A549 (cell line): ENCODE measurements at regions not wholly inside any gene's neighbourhood (a gene's known extent, or its start where the extent isn't known, plus 50 kb on each side); places are given as distances from the start of the nearest gene placed in this dataset.

ENCODE experiments used
- E2F6 ChIP-seq: IDR thresholded peaks from 2 replicates; pipeline ENCODE4 v1.6.1; 2012; ENCODE audit warnings: low read depth, borderline replicate concordance
- EHMT2 ChIP-seq: fragments of 200-600 bp; sonication (generic); IDR thresholded peaks from 2 replicates; pipeline ENCODE4 v1.6.1; 2016; ENCODE audit warnings: antibody characterized with exemption, low read depth, mild to moderate bottlenecking, moderate library complexity
- EP300 ChIP-seq, 2 experiments: fragments of >200 bp; sonication (Bioruptor Twin); formaldehyde crosslinking; IDR thresholded peaks; 2 replicates in 1 of 2; 3 replicates in 1 of 2; pipeline ENCODE4 v1.6.1; 2016 to 2017
- MYC ChIP-seq: IDR thresholded peaks from 2 replicates; pipeline ENCODE4 v1.6.1; 2012; ENCODE audit warnings: mild to moderate bottlenecking, inconsistent platforms, low read length, improper control_type of control experiment, borderline replicate concordance
- POLR2A ChIP-seq: IDR thresholded peaks from 2 replicates; pipeline ENCODE4 v1.6.1; 2012; ENCODE audit warnings: mild to moderate bottlenecking, low read length
- ZSCAN20 ChIP-seq: fragments of 250-450 bp; sonication (Bioruptor Pico); IDR thresholded peaks from 2 replicates; pipeline ENCODE4 v1.8.0; 2022; ENCODE audit warnings: mild to moderate bottlenecking, moderate library complexity

- no peak for TF ChIP-seq EP300 (IDR thresholded peaks at IDR 0.05)
- no peak for TF ChIP-seq E2F6
- no peak for TF ChIP-seq POLR2A
- no peak for TF ChIP-seq MYC
- TF ChIP-seq ZSCAN20 (CRISPR knock-in tag), result no peak
- no peak for TF ChIP-seq EHMT2
Observed at GRCh38 chr1:88221411-88221810, 462.7 kb upstream of the PKN2 start.
